ENCODE measurements at regions not wholly inside any gene's neighbourhood (a gene's known extent, or its start where the extent isn't known, plus 50 kb on each side); places are given as distances from the start of the nearest gene placed in this dataset.

- intact Hi-C loops (cut with micrococcal nuclease; ENCODE audit: unreplicated experiment): no loop called here
- BruUV-seq (replicated peaks): no TSS peak
- Mint-ChIP-seq H3K9me3 (ENCODE audit: low read depth, unreplicated experiment) (no peaks in the 10 kb centered on the region), H3K36me3 (ENCODE audit: insufficient read depth, unreplicated experiment) (peaks cover 5% of the 10 kb centered on the region), H3K4me1 (ENCODE audit: low read depth, unreplicated experiment) (no peaks in the 10 kb centered on the region), H3K27me3 (ENCODE audit: unreplicated experiment) (peaks cover 19% of the 10 kb centered on the region), H3K27ac (ENCODE audit: unreplicated experiment) (no peak overlapping the region), H3K4me3 (ENCODE audit: low read depth, unreplicated experiment) (no peak overlapping the region)
- no peak for TF ChIP-seq CTCF (IDR thresholded peaks at IDR 0.05; ENCODE audit: unreplicated experiment)
- CTCF ChIA-PET: no interaction called here
- DNase-seq: no peak
Observed at GRCh38 chr1:5662086-5662743, 330.0 kb downstream of the NPHP4 start.

- no peak overlapping the region for H3K4me3 Mint-ChIP-seq (ENCODE audit: low read depth, unreplicated experiment)
- no peak for TF ChIP-seq CTCF (IDR thresholded peaks at IDR 0.05; ENCODE audit: unreplicated experiment)
- no peaks in the 10 kb centered on the region for H3K9me3 Mint-ChIP-seq (ENCODE audit: low read depth, unreplicated experiment)
- H3K27ac Mint-ChIP-seq (ENCODE audit: unreplicated experiment): no peak overlapping the region
- H3K27me3 Mint-ChIP-seq (ENCODE audit: unreplicated experiment): peaks cover 11% of the 10 kb centered on the region
- no peak for DNase-seq
- H3K4me1 Mint-ChIP-seq (ENCODE audit: low read depth, unreplicated experiment): no peaks in the 10 kb centered on the region
- no TSS peak for BruUV-seq (replicated peaks)
- H3K36me3 Mint-ChIP-seq (ENCODE audit: insufficient read depth, unreplicated experiment): peaks cover 5% of the 10 kb centered on the region
- intact Hi-C loops (cut with micrococcal nuclease; ENCODE audit: unreplicated experiment): no loop called here
- CTCF ChIA-PET: no interaction called here
Observed at GRCh38 chr1:5661196-5662085, 330.8 kb downstream of the NPHP4 start.

- no peak overlapping the region for H3K4me3 Mint-ChIP-seq (ENCODE audit: low read depth, unreplicated experiment)
- H3K4me1 Mint-ChIP-seq (ENCODE audit: low read depth, unreplicated experiment): no peaks in the 10 kb centered on the region
- intact Hi-C loops (cut with micrococcal nuclease; ENCODE audit: unreplicated experiment): no loop called here
- CTCF ChIA-PET: no interaction called here
- H3K27me3 Mint-ChIP-seq (ENCODE audit: unreplicated experiment): peaks cover 18% of the 10 kb centered on the region
- H3K36me3 Mint-ChIP-seq (ENCODE audit: insufficient read depth, unreplicated experiment): peaks cover 5% of the 10 kb centered on the region
- H3K9me3 Mint-ChIP-seq (ENCODE audit: low read depth, unreplicated experiment): peaks cover 4% of the 10 kb centered on the region
- no peak for TF ChIP-seq CTCF (IDR thresholded peaks at IDR 0.05; ENCODE audit: unreplicated experiment)
- no TSS peak for BruUV-seq (replicated peaks)
- H3K27ac Mint-ChIP-seq (ENCODE audit: unreplicated experiment): no peak overlapping the region
- no peak for DNase-seq
Observed at GRCh38 chr1:5660141-5660935, 331.9 kb downstream of the NPHP4 start.

GRCh38 chr1:5659606-5660005 is 332.6 kb downstream of the NPHP4 start:
- Mint-ChIP-seq H3K27ac (ENCODE audit: unreplicated experiment) (no peak overlapping the region), H3K9me3 (ENCODE audit: low read depth, unreplicated experiment) (peaks cover 4% of the 10 kb centered on the region), H3K36me3 (ENCODE audit: insufficient read depth, unreplicated experiment) (peaks cover 5% of the 10 kb centered on the region), H3K4me3 (ENCODE audit: low read depth, unreplicated experiment) (no peak overlapping the region), H3K4me1 (ENCODE audit: low read depth, unreplicated experiment) (no peaks in the 10 kb centered on the region), H3K27me3 (ENCODE audit: unreplicated experiment) (peaks cover 20% of the 10 kb centered on the region)
- DNase-seq: no peak
- TF ChIP-seq CTCF (IDR thresholded peaks at IDR 0.05; ENCODE audit: unreplicated experiment): no peak
- BruUV-seq (replicated peaks): no TSS peak
- CTCF ChIA-PET: no interaction called here
- intact Hi-C loops (cut with micrococcal nuclease; ENCODE audit: unreplicated experiment): no loop called here
